NCI-H1048 (cell line): ENCODE measurements at regions not wholly inside any gene's neighbourhood (a gene's known extent, or its start where the extent isn't known, plus 50 kb on each side); places are given as distances from the start of the nearest gene placed in this dataset.

Source experiments
- DNase-seq: peaks from one replicate; lab custom pipeline; 2025; lab: John Stamatoyannopoulos, UW

- no peak for DNase-seq
Observed at GRCh38 chr16:82497139-82497538, 129.6 kb upstream of the CDH13 start.

GRCh38 chr16:82488460-82488859 lies 138.3 kb upstream of the CDH13 start:
- no peak for DNase-seq

- no peak for DNase-seq
Observed at GRCh38 chr16:82481455-82481854, 145.3 kb upstream of the CDH13 start.

GRCh38 chr16:82476786-82477185 lies 150.0 kb upstream of the CDH13 start:
- DNase-seq, result no peak

GRCh38 chr16:82470620-82471152 lies 156.1 kb upstream of the CDH13 start:
- DNase-seq, result no peak

GRCh38 chr16:82470016-82470415 lies 156.8 kb upstream of the CDH13 start:
- no peak for DNase-seq

- DNase-seq, result no peak
Observed at GRCh38 chr16:82464187-82464586, 162.6 kb upstream of the CDH13 start.

GRCh38 chr16:82460766-82461165 lies 166.0 kb upstream of the CDH13 start:
- DNase-seq, result no peak

GRCh38 chr16:82459580-82460256 lies 167.1 kb upstream of the CDH13 start:
- no peak for DNase-seq

- DNase-seq, result peak; percentile 2
Observed at GRCh38 chr16:82456683-82457082, 170.1 kb upstream of the CDH13 start.

GRCh38 chr16:82454566-82454965 lies 172.2 kb upstream of the CDH13 start:
- DNase-seq, result no peak

- DNase-seq, result no peak
Observed at GRCh38 chr16:82454152-82454551, 172.6 kb upstream of the CDH13 start.

- DNase-seq, result no peak
Observed at GRCh38 chr16:82452004-82452756, 174.6 kb upstream of the CDH13 start.

GRCh38 chr16:82451449-82451848 lies 175.3 kb upstream of the CDH13 start:
- no peak for DNase-seq

- DNase-seq, result no peak
Observed at GRCh38 chr16:82440336-82440735, 186.4 kb upstream of the CDH13 start.

- DNase-seq, result no peak
Observed at GRCh38 chr16:82439678-82440293, 187.0 kb upstream of the CDH13 start.

- no peak for DNase-seq
Observed at GRCh38 chr16:82433042-82433441, 193.7 kb upstream of the CDH13 start.

- DNase-seq, result no peak
Observed at GRCh38 chr16:82432261-82432660, 194.5 kb upstream of the CDH13 start.

GRCh38 chr16:82425661-82426060 lies 201.1 kb upstream of the CDH13 start:
- no peak for DNase-seq

GRCh38 chr16:82421851-82422250 lies 204.9 kb upstream of the CDH13 start:
- no peak for DNase-seq

GRCh38 chr16:82419332-82419731 lies 207.4 kb upstream of the CDH13 start:
- no peak for DNase-seq

GRCh38 chr16:82414476-82414875 lies 212.3 kb upstream of the CDH13 start:
- no peak for DNase-seq

GRCh38 chr16:82412770-82413169 lies 214.0 kb upstream of the CDH13 start:
- DNase-seq, result no peak
